HG03025 (cell line): ENCODE measurements at regions not wholly inside any gene's neighbourhood (a gene's known extent, or its start where the extent isn't known, plus 50 kb on each side); places are given as distances from the start of the nearest gene placed in this dataset.

ENCODE experiments used
- ATAC-seq: cut with Tn5 transposase; IDR thresholded peaks from one replicate; pipeline ENCODE4 v1.9.1; 2021; ENCODE audit warnings: mild to moderate bottlenecking, moderate library complexity; ENCODE audit not compliant: unreplicated experiment, low FRiP score

DNA sequence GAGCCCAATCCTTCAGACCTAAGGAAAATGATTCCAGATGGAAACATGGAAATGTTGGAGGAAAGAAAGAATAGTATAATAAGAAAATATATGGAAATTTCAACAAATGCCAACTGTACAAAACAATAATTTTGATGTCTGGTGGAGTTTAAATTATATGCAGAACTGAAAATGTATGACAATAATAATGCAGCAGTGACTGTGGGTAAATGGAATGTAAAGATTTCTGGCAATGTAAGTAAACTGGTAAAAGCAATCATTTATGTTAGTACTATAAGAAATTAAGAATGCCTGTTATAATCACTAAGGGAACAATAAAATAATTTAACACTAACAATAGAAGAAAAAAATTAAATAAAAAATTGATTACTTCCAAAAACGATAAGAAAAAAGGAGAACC lies 89.0 kb downstream of the EDN1 start:
- ATAC-seq: no peak

DNA sequence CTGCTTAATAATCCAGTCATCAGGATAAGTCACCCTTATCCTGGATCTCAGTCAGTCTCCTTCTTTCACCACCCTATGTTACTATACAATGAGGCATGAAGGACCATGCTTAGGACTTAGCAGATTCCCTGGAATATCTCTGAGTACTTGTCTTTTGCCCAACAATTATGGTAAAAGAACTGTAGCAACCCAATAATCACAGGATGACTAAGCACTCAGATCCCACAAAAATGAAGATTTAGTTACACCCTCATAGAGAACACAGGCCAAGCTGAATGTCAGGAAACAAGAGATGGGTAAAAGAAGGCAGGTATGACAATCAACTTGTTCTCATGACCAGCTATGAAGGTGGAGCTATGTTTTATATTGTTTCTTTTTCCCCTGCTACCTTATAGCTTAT lies 91.4 kb downstream of the EDN1 start:
- no peak for ATAC-seq

DNA sequence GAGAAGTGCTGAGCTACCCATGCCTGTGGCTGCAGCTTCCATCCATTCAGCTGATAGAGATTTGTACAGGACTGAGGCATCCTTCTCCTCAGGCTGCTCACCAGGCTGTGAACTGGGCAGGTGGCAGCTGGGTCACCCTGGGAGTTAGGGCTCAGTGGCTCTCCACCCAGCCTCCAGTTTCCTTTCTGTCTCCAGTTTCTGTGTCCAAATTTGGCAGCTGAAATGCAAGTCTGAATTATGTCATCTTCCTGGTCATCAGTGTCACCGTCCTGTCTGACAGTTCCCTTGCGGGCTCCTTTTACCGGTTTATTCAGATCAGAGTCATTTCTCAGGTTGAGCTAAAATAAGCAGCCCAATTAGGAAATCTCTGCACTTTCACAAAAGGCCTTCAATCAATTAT lies 93.3 kb downstream of the EDN1 start:
- ATAC-seq: peak; percentile 72

DNA sequence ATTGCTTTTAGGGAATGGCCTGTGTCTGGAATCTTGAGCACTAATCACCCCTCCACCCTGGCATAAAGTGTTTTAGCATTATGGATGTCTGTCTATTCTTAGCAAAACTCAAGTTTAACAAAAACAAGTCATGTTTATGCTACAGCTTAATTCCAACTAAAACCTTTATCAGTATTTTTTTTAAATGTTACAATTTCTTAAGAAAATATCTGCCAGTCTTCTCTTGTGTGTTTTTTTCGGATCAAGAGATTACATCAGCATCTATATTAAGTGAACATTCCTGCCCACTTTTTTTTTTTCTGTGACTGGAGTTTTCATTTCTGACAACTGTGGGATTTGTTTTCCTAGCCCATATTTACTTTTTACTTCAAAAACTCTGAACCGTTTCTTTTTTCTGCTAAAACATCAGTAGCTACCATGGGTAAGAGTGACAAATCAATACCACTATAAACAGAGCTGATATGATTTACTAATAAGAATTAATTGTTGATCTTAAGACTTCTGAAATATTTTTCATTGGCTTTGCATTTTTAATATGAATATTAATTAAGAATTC lies 94.3 kb downstream of the EDN1 start:
- ATAC-seq: no peak

- ATAC-seq: no peak
Measured at GRCh38 chr6:12385316-12385715, 95.2 kb downstream of the EDN1 start.

DNA sequence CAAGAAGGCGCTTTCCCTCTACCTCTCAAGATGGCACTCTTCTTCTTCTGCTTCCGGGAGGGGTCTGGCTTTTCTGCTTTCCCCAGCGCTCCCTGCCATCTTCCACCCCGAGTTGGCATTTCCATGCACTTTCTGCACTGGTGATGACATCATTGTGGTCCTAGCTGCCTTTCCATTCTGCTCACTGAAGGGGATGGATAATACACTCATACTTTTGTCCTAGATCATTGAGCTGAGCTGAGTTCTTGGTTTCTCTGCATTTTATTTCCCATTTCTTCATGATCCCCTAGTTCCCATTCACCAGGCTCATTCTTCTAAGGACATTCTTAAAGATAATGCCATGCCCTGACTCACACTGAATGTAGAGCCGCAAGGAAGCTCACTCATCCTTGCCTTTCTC lies 96.7 kb downstream of the EDN1 start:
- ATAC-seq: no peak

DNA sequence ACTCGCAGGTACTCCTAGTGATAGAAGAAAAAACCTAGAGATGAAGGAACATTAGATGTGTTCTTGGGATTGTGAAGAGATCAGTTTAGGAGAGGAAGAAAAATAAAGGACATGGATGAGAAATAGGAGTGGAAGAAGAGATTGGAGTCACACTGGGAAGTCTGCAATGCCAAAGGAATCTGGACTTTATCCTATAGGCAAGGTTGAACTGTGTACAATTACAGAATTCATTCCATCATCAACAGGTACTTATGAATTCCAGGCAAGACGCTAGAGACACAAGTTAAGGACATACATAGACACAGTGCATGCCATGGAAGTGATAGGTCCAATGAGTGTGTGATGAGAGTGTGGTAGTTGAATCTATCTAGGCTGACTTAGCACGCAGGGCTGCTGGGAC lies 101.3 kb downstream of the EDN1 start:
- no peak for ATAC-seq

- ATAC-seq: no peak
Measured at GRCh38 chr6:12392490-12392889, 102.3 kb downstream of the EDN1 start.

GRCh38 chr6:12393100-12393499 lies 102.9 kb downstream of the EDN1 start:
- ATAC-seq: no peak

DNA sequence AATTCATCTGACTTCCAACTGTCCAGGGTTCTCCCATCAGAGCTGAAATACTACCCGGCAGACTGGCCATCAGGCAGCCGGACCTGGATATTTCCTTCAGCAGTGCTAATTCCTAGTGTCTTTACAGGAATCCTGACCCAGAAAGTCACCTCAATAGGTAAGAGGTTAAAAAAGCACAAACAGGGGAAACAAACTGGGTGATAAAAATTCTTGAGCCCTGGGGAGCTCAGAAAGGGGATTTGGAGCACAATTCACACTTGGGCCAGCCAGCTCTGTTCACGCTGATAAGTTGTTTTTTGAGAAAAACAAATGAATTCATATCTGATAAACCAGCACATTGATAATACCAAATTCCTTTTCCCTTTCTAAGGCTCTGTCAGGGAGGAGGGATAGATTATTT lies 104.0 kb downstream of the EDN1 start:
- ATAC-seq: no peak

DNA sequence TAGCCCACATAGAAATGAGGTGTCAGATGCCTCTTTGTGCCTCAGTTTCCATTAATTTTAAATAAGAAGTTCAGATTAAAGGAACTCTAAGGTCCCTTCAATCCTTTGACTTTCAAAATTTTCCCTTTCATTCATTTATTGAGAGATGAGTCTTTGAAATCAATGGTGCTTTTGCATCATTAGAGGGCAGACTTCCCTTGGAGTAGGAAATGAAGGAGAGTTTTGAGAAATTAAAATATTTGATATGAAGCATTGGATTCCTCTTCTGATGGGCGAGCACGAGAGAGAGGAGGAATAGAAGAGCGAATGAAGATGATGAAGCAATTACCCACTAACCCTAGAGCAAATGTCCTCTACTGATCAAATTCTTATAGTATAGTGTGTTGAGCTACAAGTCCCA lies 105.7 kb downstream of the EDN1 start:
- ATAC-seq: no peak

DNA sequence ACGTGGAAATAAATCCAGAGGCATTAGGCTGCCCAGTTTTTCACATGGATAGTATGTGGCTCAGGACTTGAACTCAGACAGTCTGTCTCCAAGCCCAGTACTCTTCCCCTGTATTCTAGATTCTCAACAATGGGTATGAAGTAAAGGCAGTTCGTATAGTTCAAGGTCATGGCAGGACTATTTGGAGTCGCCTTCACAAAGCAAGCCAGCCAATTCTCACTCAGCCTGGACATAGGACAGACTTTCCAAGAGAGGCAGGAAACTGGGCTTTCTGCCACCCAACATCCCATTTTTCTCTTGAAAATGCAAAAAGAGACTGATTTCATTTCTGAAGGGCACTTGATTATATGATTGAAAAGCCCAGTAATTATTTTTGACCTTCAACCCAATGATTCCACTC lies 111.0 kb downstream of the EDN1 start:
- no peak for ATAC-seq

GRCh38 chr6:12403201-12403826 lies 113.2 kb downstream of the EDN1 start:
- ATAC-seq: no peak

DNA sequence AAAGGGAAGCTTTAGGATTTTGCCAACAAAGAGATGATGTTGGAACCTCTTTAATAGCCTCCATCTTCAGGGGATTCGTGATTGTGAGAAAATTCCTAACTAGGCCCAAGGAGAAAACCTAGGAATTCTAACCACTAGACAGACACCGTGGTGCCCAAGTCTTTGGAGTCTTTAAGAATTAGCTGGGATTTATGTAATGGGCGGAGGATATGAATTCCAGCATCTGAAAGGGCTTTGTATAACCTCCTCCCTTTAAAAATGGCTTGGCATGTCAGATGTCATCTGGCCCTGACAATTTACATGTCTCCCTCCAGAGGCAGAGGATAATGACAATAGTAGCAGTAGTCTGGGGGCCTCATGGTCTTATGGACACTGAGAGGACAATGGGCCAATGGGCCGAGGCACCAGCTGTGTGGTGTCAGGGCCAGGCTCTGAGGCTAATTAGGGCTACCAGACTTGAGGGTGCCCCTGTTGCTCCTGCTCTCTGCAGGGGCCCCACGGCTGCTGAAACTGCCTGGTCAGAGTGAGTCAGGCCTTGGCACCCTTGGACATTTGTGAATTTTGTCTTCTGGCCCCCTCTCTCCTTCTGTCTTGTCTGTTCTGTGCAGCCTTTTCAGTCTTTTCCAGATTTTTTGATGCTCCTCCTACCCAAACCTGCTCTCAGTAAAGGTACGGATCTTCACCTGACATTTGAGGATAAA lies 113.9 kb downstream of the EDN1 start:
- no peak for ATAC-seq

GRCh38 chr6:12404651-12405050 lies 114.5 kb downstream of the EDN1 start:
- no peak for ATAC-seq

DNA sequence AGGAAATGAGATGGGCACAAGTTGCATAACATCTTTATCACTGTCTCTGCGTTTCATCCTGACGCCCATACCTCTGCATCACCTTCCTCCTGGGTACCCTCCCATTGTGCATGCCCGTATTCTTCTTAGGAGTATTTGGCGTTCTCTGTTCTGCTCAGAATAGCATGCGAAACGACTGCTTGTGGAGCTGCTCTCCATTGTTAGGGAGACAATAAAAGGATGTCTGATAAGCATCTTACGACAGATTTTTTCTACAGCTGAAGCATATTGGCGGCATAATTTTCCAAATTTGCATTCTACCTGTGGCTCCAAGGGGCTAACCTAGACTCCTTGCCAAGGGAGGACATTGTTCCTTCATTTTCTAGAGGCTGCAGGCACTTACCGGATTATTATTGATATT lies 118.6 kb downstream of the EDN1 start:
- no peak for ATAC-seq

DNA sequence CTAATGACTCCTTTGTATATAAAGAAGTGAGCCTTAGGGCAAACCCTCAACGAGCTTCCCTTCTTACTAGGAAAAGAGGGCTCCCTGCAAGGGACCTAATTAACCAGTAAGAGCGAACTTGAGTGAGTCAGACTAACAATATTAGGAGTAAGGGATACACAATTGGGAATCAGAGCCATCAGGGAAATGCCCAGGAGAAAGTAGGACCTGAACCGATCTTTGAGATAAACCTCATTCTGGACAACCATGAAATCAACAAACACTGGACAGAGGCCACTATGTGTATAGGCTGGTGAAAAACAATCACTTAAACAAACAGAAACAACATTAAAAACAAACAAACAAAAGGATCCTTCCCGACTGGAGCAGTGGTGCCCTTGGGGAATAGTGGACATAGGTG lies 120.8 kb downstream of the EDN1 start:
- ATAC-seq: no peak

DNA sequence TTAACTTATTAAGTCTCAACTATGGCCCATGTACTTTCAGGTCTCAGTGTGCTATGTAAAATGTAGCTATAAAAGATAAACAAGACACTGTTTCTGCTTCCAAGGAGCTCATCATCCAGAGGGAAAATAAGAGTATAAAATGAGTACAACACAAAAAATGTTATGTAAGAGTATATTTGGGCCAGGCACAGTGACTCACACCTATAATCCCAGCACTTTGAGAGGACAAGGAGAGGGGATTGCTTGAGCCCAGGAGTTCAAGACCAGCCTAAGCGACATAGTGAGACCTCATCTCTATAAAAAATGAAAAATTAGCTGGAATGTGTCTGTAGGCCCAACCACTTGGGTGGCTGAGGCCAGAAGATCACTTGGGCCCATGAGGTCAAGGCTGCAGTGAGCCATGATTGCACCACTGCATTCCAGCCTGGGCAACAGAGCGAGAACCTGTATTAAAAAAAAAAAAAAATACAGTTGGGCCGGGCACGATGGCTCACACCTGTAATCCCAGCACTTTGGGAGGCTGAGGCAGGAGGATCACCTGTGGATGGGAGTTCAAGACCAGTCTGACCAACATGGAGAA lies 124.0 kb downstream of the EDN1 start:
- no peak for ATAC-seq

DNA sequence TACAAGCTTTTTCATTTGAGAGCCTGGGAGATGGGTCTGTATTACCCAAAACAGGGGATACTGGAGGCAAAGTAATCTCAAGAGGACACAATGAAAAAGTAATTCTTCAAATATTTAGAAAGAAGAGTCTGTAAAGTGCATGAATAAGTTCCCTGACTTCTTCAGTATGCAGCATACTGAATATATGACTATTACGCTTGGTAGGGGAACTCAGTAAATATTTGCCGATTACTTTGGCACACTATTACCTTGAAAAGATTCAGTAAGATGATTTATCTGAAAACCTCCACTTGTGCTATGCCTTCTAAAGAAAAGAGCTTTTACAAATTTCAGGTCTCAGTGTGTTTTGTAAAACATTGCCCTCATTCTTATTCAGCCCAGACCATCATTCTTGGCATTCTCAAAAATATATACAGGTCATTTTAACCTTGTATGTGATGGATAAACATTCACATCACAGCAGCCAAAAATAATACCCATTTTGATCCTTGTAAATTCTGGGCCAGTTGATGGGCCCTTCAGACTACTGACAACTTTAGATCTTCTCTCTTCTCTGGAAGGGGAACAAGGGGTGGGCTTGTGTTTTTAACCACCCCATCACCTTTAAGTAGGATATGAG lies 125.9 kb downstream of the EDN1 start:
- ATAC-seq: no peak

DNA sequence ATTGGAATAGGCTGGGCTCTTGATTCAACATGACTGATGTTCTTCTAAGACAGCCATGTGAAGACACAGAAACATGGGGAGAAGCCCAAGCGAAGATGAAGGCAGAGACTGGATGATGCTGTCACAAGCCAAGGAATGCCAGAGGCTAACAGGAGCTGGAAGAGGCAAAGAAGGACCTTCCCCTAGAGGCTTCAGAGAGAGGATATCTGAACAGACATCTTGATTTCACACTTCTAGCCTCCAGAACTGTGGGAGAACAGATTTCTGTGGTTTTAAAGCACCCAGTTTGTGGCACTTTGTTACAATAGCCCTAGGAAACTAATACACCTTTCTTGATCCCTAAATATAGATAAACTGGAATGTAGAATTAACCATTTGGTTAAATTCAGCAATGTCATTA lies 127.0 kb downstream of the EDN1 start:
- ATAC-seq: no peak

GRCh38 chr6:12418946-12419345 lies 128.8 kb downstream of the EDN1 start:
- ATAC-seq: no peak
